K562 (cell line): ENCODE measurements at regions not wholly inside any gene's neighbourhood (a gene's known extent, or its start where the extent isn't known, plus 50 kb on each side); places are given as distances from the start of the nearest gene placed in this dataset.

Experiments
- ATAC-seq: fragments of 200-7000 bp; cut with Tn5 transposase; 3 replicates; pipeline ENCODE4 v1.9.1; 2020; ENCODE audit warnings: moderate library complexity
- BruUV-seq: library from RNA; stranded (reverse); fragments of 400-500 nt; replicated peaks from 2 replicates; lab custom pipeline; 2021; lab: Mats Ljungman, UMichigan
- CTCF ChIA-PET: fragments of 300-600 bp; formaldehyde crosslinking; extraction: SDS; loops from one replicate; lab custom pipeline; 2021; ENCODE audit warnings: low intra/inter-chr PET ratio; lab: Yijun Ruan, JAX
- POLR2A ChIA-PET: fragments of 300-600, 350-650 bp; sonication (Branson Sonifier 250); formaldehyde crosslinking; extraction: SDS; loops from one replicate; lab custom pipeline; 2021; ENCODE audit warnings: antibody characterized with exemption, inconsistent platforms; lab: Yijun Ruan, JAX
- DNase-seq, 4 experiments: peaks; one replicate each; pipeline versions ENCODE4 v3.0.0 to v3.0.0-alpha.2; 2011 to 2018; ENCODE audit warnings: low spot score in 3 of 4, mixed read lengths in 3 of 4; ENCODE audit errors: extremely low read depth in 1 of 4
- FAIRE-seq: peaks from 2 replicates; lab custom pipeline; 2011; peaks lifted over from hg19 to GRCh38; lab: Jason Lieb, UNC
- H2AFZ ChIP-seq: 2 replicates; pipeline ENCODE4 v1.6.0; 2011; ENCODE audit warnings: low read depth, low read length, control low read depth, inconsistent platforms
- H3K27ac ChIP-seq: fragments of 200-600 bp; 3 replicates; pipeline ENCODE4 v1.8.0; 2011; ENCODE audit warnings: low read depth, mild to moderate bottlenecking, control low read depth, inconsistent platforms, low read length, moderate library complexity, mixed read lengths; ENCODE audit errors: extremely low read depth
- H3K27me3 ChIP-seq, 2 experiments: fragments of 300-600 bp in 1 of 2; 2 replicates in 1 of 2; 3 replicates in 1 of 2; pipeline versions ENCODE4 v1.6.0 to v1.8.0; 2011; ENCODE audit warnings: inconsistent platforms in 2 of 2, low read length in 2 of 2, mild to moderate bottlenecking in 1 of 2, mixed read lengths in 1 of 2, moderate library complexity in 1 of 2; ENCODE audit not compliant: control insufficient read depth in 2 of 2, insufficient read depth in 2 of 2
- H3K36me3 ChIP-seq: fragments of 300-600 bp; 3 replicates; pipeline ENCODE4 v1.8.0; 2011; ENCODE audit warnings: mild to moderate bottlenecking, low read length, inconsistent platforms; ENCODE audit not compliant: control insufficient read depth, insufficient read depth
- H3K4me1 ChIP-seq, 2 experiments: fragments of 200-600 bp in 1 of 2; replicated peaks in 1 of 2; 2 replicates in 1 of 2; 3 replicates in 1 of 2; pipeline versions ENCODE4 v1.5.1 to v1.8.0; 2011; ENCODE audit warnings: inconsistent platforms in 2 of 2, low read length in 2 of 2, mild to moderate bottlenecking in 1 of 2, mixed read lengths in 1 of 2, moderate library complexity in 1 of 2; ENCODE audit not compliant: control insufficient read depth in 2 of 2, insufficient read depth in 2 of 2
- H3K4me2 ChIP-seq: 2 replicates; pipeline ENCODE4 v1.6.1; 2011; ENCODE audit warnings: low read length, control low read depth, inconsistent platforms, mixed read lengths; ENCODE audit not compliant: insufficient read depth
- H3K4me3 ChIP-seq: fragments of 200-600 bp; sonication (generic), shearing (Covaris generic); 2 replicates; pipeline ENCODE4 v1.5.1; 2016; ENCODE audit warnings: control low read depth, inconsistent platforms
- H3K79me2 ChIP-seq: fragments of 200-600 bp; 3 replicates; pipeline ENCODE4 v1.8.0; 2011; ENCODE audit warnings: low read length, inconsistent platforms; ENCODE audit not compliant: control insufficient read depth, insufficient read depth
- H3K9ac ChIP-seq, 2 experiments: 2 replicates each; pipeline versions ENCODE4 v1.6.0 to v1.6.1; 2011; ENCODE audit warnings: low read depth in 2 of 2, low read length in 2 of 2, control low read depth in 1 of 2, inconsistent platforms in 1 of 2, mild to moderate bottlenecking in 1 of 2, mixed read lengths in 1 of 2; ENCODE audit not compliant: insufficient read depth in 1 of 2
- H3K9me1 ChIP-seq: one replicate; pipeline ENCODE4 v1.6.0; 2011; ENCODE audit warnings: inconsistent platforms, mild to moderate bottlenecking, low read length, moderate library complexity; ENCODE audit not compliant: control insufficient read depth, insufficient read depth
- H3K9me3 ChIP-seq: replicated peaks from 2 replicates; pipeline ENCODE4 v1.5.1; 2011; ENCODE audit warnings: low read depth, low read length, inconsistent platforms; ENCODE audit not compliant: control insufficient read depth, insufficient read depth
- H4K20me1 ChIP-seq: replicated peaks from 2 replicates; pipeline ENCODE4 v1.6.1; 2011; ENCODE audit warnings: low read length, inconsistent platforms, mixed read lengths; ENCODE audit not compliant: control insufficient read depth, insufficient read depth
- CGGBP1 ChIP-seq: fragments of 250-450 bp; sonication (Bioruptor Pico); IDR thresholded peaks from 2 replicates; pipeline ENCODE4 v1.9.0; 2021; ENCODE audit warnings: mild to moderate bottlenecking
- CREB3 ChIP-seq: fragments of 450-650 bp; conservative IDR thresholded peaks from 2 replicates; pipeline ENCODE4 v1.6.1; 2016; ENCODE audit warnings: missing genetic modification characterization, low read depth, mild to moderate bottlenecking, missing compliant biosample characterization, moderate library complexity
- ELF4 ChIP-seq: fragments of 450-650 bp; formaldehyde crosslinking; IDR thresholded peaks from 2 replicates; pipeline ENCODE4 v1.4.0; 2022; ENCODE audit warnings: missing genetic modification characterization
- FOS ChIP-seq: IDR thresholded peaks from 3 replicates; pipeline ENCODE4 v1.6.1; 2011; ENCODE audit not compliant: insufficient read length; ENCODE audit errors: extremely low read depth
- FOXK1 ChIP-seq: sonication (generic); formaldehyde crosslinking; IDR thresholded peaks from 2 replicates; pipeline ENCODE4 v1.8.0; 2022; ENCODE audit warnings: missing genetic modification reagents, mild to moderate bottlenecking, borderline replicate concordance
- MAFF ChIP-seq: IDR thresholded peaks from 2 replicates; pipeline ENCODE4 v1.6.1; 2012; ENCODE audit warnings: low read length, improper control_type of control experiment
- SFPQ ChIP-seq: fragments of 200-400 bp; formaldehyde crosslinking; IDR thresholded peaks from 2 replicates; pipeline ENCODE4 v1.6.1; 2017; ENCODE audit warnings: mild to moderate bottlenecking, low read depth, low read length, moderate library complexity
- SIX5 ChIP-seq, 2 experiments: IDR thresholded peaks; 2 replicates each; pipeline ENCODE4 v1.6.1; 2011; ENCODE audit warnings: low read length in 2 of 2, borderline replicate concordance in 1 of 2, low read depth in 1 of 2, mild to moderate bottlenecking in 1 of 2, moderate library complexity in 1 of 2; ENCODE audit not compliant: insufficient read depth in 1 of 2
- ZBTB11 ChIP-seq, 3 experiments: fragments of 200-800 bp in 1 of 3; fragments of 250-450 bp in 1 of 3; fragments of 450-650 bp in 1 of 3; sonication (Bioruptor Pico) in 1 of 3; sonication (Bioruptor generic) in 1 of 3; formaldehyde crosslinking in 1 of 3; IDR thresholded peaks; 2 replicates each; pipeline versions ENCODE4 v1.6.1 to v1.8.0; 2016 to 2022; ENCODE audit warnings: mild to moderate bottlenecking in 2 of 3, missing genetic modification characterization in 2 of 3, missing compliant biosample characterization in 1 of 3, moderate library complexity in 1 of 3
- ZBTB34 ChIP-seq: fragments of 250-450 bp; sonication (Bioruptor Pico); IDR thresholded peaks from 2 replicates; pipeline ENCODE4 v1.8.0; 2021; ENCODE audit warnings: mild to moderate bottlenecking, moderate library complexity
- ZNF217 ChIP-seq: sonication (generic); formaldehyde crosslinking; IDR thresholded peaks from 2 replicates; pipeline ENCODE4 v1.8.0; 2022; ENCODE audit warnings: mild to moderate bottlenecking, missing genetic modification reagents
- WGBS: fragments of 100-300 bp; shearing (Covaris generic); methylation state at CpG from one replicate; pipeline ENCODE4 v1.1.6; 2016; ENCODE audit warnings: low coverage, mixed read lengths; ENCODE audit not compliant: insufficient coverage; ENCODE audit errors: missing lambda C conversion rate; 5-methylcytosine and 5-hydroxymethylcytosine counted together
- in situ Hi-C: fragments of 300-500 bp; cut with MboI; formaldehyde crosslinking; loops from 4 replicates; pipeline ENCODE4 v1.15.0; 2018; ENCODE audit warnings: inconsistent platforms, mixed read lengths
- intact Hi-C: fragments of 100-400 bp; cut with micrococcal nuclease; formaldehyde crosslinking; loops from 2 replicates; pipeline ENCODE4 v1.14.2; 2022

- Histone ChIP-seq H3K4me2 (no peak overlapping the region), H3K4me1 (no peaks in the 10 kb centered on the region; a peak in 1 of 5 replicates), H3K9me3 (no peaks in the 10 kb centered on the region), H3K9ac (no peak overlapping the region; a peak in 1 of 4 replicates), H3K36me3 (no peaks in the 10 kb centered on the region), H2AFZ (no peak overlapping the region), H3K79me2 (no peaks in the 10 kb centered on the region), H3K4me3 (no peak overlapping the region), H4K20me1 (no peaks in the 10 kb centered on the region), H3K27me3 (peaks cover 16 to 40% of the 10 kb centered on the region in 2 experiments; a peak in 4 of 5 replicates), H3K9me1 (no peaks in the 10 kb centered on the region), H3K27ac (no peak overlapping the region)
- in situ Hi-C loops (no loop called here), intact Hi-C loops (no loop called here)
- BruUV-seq, result no TSS peak
- ChIA-PET POLR2A (no interaction called here), CTCF (no interaction called here)
- WGBS, result 1% methylated on average over 9 of the region's 11 CpGs
- FAIRE-seq, result no peak
- no peak for ATAC-seq
- DNase-seq, result no peak
- TF ChIP-seq CREB3 (tag), result no peak
- TF ChIP-seq CGGBP1, result no peak
- TF ChIP-seq ZBTB34 (CRISPR knock-in tag), result no peak
- TF ChIP-seq ZNF217, result no peak
- TF ChIP-seq ELF4, result no peak
- TF ChIP-seq MAFF, result no peak
- TF ChIP-seq FOS, result no peak
- no peak for TF ChIP-seq FOXK1 (CRISPR knock-in tag)
- TF ChIP-seq ZBTB11 (CRISPR knock-in tag; IDR thresholded peaks at IDR 0.05), result no peak
- no peak for TF ChIP-seq SIX5 (IDR thresholded peaks at IDR 0.05; ENCODE audit: borderline replicate concordance in 1 of 2, insufficient read depth in 1 of 2, low read depth in 1 of 2, low read length in 2 of 2)
- no peak for TF ChIP-seq SFPQ
Observed at GRCh38 chr15:68500363-68501258, 68.6 kb upstream of the ITGA11 start.
